ENCODE measurements at regions not wholly inside any gene's neighbourhood (a gene's known extent, or its start where the extent isn't known, plus 50 kb on each side); places are given as distances from the start of the nearest gene placed in this dataset.

GRCh38 chr17:77754956-77755355 is 203.5 kb upstream of the TNRC6C start:
- TF ChIP-seq ZNF318 (CRISPR knock-in tag; IDR thresholded peaks at IDR 0.05) (no peak), GATAD2A (CRISPR knock-in tag; IDR thresholded peaks at IDR 0.05) (no peak), MAFG (CRISPR knock-in tag; IDR thresholded peaks at IDR 0.05) (no peak), EP300 (IDR thresholded peaks at IDR 0.05; ENCODE audit: low read depth in 2 of 2, low read length in 2 of 2) (no peak), EP300 (CRISPR knock-in tag; IDR thresholded peaks at IDR 0.05; ENCODE audit: borderline replicate concordance) (no peak), MYNN (CRISPR knock-in tag; IDR thresholded peaks at IDR 0.05; ENCODE audit: low read depth) (no peak), MLLT10 (CRISPR knock-in tag; IDR thresholded peaks at IDR 0.05) (no peak), TARDBP (CRISPR knock-in tag; IDR thresholded peaks at IDR 0.05) (no peak), PATZ1 (CRISPR knock-in tag; IDR thresholded peaks at IDR 0.05) (no peak), SP1 (IDR thresholded peaks at IDR 0.05) (no peak), SP1 (CRISPR knock-in tag; IDR thresholded peaks at IDR 0.05) (no peak), POLR2AphosphoS5 (IDR thresholded peaks at IDR 0.05; ENCODE audit: low read depth, low read length) (no peak), CTCF (CRISPR knock-in tag; IDR thresholded peaks at IDR 0.05) (no peak), POLR2A (IDR thresholded peaks at IDR 0.05; ENCODE audit: insufficient read depth in 1 of 2, low read depth in 2 of 2, low read length in 2 of 2) (no peak), NFE2L1 (CRISPR knock-in tag; IDR thresholded peaks at IDR 0.05; ENCODE audit: borderline replicate concordance) (no peak), ZNF331 (CRISPR knock-in tag; IDR thresholded peaks at IDR 0.05) (no peak)

All from HepG2 (cell line).